Activated CD8-positive, alpha-beta memory T cell treated with anti-CD3 and anti-CD28 coated beads for 1 hour (primary cell): ENCODE measurements at regions not wholly inside any gene's neighbourhood (a gene's known extent, or its start where the extent isn't known, plus 50 kb on each side); places are given as distances from the start of the nearest gene placed in this dataset.
"Not testable (repeated sequence)": the region's sequence is repeated elsewhere in the genome, so short reads cannot be mapped to it uniquely, and the experiment has no call there.

Experiments
- DNase-seq, 2 donors: peaks; one replicate each; pipeline ENCODE4 v3.0.0-alpha.2; 2020; ENCODE audit warnings: low read depth in 1 of 2; ENCODE audit errors: extremely low read depth in 1 of 2

DNA sequence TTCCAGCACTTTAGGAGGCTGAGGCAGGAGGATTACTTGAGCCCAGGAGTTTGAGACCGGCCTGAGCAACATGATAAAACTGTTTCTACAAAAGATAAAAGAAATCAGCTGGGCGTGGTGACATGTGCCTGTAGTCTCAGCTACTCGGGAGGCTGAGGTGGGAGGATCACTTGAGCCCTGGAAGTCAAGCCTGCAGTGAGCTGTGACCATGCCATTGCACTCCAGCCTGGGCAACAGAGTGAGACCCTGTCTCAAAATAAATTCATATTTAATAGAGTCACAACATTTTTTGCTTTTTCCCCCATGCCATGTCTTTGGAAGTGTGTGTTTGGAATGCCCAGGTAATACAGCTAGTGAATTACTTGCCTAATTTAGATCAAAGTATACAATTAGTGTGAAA, 349.6 kb downstream of the PRL start:
- not testable (repeated sequence) for DNase-seq

DNA sequence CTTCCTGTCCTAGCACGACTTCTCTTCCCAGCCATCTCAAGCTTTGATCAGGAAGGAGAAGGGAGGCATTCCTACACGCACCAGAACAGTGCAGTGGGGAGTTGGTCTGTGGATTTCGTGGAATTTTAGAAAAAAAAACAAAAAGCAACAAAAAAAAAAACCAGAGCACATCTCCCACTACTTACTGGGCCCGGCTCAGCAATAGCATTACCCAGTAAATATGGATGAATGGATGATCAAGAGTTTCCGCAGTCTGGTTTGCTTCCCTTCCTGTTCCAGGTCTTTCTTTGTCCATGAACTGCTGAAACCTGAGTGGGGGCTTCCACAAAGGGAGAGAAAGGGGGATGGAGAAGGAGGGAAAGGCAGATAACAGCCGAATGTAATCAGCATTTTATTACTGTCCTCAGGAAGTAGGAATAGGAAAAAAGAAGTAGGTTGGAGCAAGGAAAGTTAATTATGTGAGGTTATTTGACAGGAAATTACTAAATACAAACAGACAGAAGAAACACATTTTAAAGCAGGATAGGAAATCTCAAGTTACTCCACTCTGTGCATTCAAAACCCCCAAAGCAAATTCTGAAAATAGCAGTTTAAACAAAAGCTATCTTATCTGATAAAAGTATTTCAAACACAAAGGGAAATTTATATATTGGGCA, 349.0 kb downstream of the PRL start:
- DNase-seq = no peak

DNA sequence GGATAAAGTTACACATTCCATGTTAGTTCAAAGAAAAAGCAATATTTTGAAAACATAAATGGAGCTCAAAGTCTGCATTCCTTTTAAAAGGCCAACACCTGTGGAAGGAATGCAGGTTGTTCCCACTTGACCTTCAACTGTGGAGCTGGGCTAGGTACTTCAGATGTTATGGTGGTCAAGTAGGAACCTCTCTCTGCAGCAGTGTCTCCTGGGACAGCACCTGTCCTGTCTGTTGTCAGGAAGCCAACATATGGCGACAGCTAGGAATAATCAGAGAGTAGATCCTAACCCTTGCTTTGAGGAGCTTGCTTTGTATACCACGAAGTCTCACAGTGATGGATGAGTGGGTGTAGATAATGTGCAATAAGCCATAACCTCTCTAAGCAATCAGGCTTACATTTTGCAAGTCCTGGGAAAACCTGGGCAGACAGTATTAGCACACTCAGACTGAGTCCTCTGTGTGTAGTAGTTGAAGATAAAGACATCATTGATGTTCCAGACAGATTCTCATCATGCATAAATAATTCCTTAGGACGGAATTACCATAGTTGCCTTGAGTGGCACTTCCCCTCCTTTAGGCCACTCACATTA, 347.5 kb downstream of the PRL start:
- DNase-seq = no peak

GRCh38 chr6:21952367-21952766, 344.5 kb downstream of the PRL start:
- no peak for DNase-seq

DNA sequence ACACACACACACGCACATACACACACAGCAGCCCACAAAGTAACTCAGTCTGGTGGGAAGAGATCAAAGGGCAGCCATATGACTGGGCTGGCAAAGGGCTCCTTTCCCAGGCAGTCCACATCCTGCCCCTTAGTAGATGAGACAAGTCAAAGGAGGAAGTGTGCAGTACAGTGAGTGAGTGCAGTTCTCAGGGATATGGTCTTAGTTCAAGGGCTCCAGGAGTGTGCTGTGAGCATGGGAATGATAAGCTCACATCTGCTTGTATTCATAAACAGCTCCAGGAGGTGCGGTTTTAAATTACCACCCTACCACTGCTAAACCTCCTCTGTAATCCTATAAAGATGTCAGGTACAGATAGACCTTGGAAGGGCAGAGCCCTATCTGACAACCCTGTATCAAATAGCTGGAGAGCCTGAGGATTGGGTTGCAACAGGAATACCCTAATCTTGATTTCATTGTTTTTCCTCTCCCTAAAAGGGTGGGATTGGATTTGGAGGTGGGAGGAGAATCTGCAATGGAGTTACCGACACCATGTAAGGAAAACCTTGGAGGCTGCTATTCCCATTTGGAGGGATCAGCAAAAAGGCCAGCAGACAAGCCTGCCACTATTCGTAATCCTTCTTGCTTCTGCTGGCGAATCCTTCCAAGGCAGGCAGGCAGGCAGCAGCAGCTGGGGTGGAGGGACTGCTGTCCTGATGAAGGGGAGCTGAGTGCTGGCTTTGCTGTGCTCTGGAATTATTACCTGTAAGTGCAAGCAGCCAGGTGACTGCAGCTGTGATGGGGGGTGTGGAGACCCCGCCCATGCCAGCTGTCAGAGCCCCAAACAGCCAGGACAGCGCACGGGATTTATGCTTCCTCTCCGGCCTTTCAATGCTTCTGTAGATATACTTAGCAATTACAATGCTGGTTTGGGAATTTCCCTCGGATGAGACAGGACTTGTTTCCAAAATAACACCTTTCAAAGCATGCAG, 342.7 kb downstream of the PRL start:
- no peak for DNase-seq

DNA sequence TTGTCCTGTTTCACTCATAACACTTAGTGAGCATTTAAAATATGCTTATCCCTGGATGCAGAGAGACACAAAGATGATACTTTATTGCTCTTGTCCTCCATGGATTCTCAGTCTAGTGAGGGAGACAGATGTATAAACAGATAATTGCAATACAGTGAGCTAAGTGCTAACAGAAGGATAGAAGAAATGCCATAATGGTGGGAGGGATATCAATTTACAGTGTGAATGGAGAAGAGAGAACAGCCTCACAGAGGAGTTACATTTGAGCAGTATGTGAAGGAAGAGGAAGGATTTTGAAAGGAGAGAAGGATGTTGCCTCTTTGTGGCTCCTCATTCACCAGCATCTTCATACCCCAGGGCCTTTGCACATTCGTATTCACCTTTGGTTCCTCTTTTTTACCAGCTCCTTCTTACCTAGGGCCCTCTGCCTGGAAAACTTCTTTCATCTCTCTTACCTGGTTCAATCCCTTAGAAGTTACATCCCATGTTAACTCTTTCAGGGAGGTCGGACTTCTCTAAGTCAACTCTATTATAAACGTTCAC, 341.7 kb downstream of the PRL start:
- no peak for DNase-seq

DNA sequence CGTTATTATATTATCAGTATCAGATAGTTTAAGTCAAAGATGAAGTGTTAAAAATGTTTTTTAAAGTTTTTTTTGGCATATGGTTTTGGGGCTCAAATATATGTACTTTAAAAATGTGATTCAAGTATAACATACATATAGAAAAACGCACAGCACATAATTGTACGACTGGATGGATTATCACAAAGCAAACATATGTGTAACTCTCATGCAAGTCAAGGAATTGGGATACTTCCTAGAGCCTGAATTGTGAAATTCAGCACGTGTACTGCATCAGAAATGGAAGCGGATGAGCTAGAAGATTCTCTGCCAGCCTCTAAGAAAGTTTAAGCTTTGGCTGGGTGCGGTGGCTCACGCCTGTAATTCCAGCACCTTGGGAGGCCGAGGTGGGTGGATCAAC, 340.9 kb downstream of the PRL start:
- no peak for DNase-seq

GRCh38 chr6:21958428-21958827, 338.4 kb downstream of the PRL start:
- no peak for DNase-seq

GRCh38 chr6:21961226-21961625, 335.6 kb downstream of the PRL start:
- DNase-seq = no peak

GRCh38 chr6:21965016-21965415, 331.8 kb downstream of the PRL start:
- DNase-seq = no peak

DNA sequence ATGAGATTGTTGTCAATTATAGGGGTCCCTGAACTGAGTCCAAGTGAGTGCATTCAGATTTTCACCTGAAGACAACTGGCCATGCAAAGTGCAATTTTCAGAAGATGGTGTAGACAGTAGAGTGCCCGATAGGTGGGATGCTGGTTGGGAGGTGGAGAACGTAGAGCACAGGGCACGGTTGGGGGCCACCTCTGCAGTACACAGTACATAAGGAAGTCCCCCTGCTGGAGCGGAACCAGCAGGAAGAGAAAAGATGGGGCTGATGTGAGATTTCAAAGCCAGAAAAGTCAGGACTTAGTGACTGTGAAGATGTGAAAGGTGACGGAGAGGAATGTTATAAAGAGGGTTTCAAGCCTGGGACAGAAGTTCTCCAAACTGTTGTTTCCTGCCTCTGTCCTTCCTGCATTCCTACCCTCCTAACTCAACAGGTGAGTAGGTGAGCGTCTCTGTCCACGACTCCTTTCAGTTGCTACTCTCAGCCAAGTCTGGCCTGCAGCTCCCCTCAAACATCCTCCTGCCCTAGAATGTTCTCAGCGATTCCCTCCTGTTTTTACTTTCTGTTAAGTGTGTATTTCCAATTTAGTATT, 330.8 kb downstream of the PRL start:
- no peak for DNase-seq

- no peak for DNase-seq
Observed at GRCh38 chr6:21967056-21967974, 329.5 kb downstream of the PRL start.

DNA sequence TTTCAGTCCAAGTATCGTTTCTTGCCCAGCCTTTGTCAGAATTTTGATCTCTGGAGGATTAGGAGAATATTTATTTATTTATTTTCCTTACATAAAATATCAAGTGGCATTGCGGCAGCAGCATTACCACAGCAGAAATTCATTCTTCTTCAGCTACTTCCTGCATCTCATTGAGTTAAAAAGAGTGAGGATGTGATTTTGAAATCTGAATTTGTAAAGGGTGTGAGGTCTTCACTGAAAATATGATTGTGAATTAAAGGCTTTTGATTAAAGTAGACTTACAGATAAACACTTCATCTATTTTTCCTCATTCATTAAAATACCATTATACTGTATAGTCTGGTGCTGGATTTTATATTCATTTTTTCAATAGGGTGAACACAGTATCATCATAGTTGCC, 328.4 kb downstream of the PRL start:
- DNase-seq = no peak

DNA sequence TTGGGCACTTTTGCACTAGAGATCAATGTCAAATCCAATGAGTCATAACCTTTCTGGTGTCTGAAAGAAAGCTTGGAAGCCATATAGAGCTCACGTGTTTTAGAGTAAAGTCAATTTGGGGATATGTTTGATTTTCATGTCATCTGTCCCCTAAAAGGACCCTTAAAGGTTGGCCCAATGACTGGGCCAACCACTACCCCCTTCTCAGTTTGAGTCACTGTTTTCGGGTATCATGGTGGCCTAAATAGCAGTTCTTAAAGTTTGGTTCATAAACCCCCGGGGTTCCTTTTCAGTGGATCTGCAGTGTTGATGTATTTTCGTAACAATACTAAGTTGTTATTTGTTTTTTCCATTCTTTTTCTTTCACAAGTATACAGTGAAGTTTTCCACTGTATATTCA, 327.6 kb downstream of the PRL start:
- no peak for DNase-seq

DNA sequence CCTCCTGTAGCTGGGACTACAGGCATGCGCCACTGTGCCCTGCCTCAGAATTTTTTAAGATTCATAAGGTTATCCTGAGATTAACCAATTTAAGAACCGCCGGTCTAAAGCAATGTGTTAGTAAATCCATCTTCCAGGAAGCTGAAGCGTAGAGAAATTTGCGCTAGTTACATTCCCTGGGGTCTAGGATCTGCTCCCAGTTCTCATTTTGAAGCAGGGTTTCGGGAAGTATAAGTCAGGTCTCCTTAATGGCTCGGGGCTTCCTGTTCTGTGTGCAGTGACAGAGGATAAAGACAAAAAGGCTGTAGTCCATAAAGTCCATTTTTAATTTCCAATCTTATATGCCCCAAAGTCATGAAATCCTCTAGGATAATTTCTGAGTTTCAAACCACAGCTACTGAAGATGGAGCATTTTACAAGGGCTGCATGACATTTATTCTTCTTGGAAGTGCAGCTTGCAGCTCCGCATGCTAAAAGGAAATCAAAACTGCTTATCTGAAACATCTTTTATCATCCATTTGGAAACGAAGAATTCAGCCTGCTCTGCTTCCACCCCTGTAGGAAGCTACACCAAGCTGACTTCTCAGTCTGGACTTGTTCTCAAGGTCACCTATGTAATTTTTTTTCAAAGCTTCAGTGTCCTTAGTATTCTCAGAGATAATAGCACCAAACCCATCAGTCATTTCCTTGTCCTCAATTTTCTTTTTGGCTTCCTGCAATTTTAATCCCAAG, 326.1 kb downstream of the PRL start:
- DNase-seq = no peak

- no peak for DNase-seq
Observed at GRCh38 chr6:21971541-21971940, 325.3 kb downstream of the PRL start.

- no peak for DNase-seq
Observed at GRCh38 chr6:21972516-21972915, 324.3 kb downstream of the PRL start.

DNA sequence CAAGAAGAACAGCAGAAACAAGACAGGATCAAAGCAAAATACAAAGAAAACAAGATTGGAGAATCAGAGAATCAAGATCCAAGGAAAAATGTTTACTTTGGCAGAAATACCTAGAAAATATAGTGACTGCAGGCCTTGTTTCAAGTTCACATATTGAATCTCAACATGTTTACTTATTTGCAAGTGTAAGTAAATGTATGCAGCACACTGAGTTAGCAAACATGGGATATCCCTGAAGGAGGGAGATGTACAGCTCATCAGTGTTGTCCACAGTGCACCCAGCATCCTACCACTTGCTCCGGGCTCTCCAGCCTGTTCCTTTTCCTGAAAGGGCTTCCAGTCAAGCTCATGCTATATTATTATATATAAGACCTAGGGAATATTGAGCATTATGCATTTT, 319.5 kb downstream of the PRL start:
- DNase-seq = no peak

GRCh38 chr6:21981235-21981833, 315.5 kb downstream of the PRL start:
- no peak for DNase-seq
